ENCODE measurements at regions not wholly inside any gene's neighbourhood (a gene's known extent, or its start where the extent isn't known, plus 50 kb on each side); places are given as distances from the start of the nearest gene placed in this dataset.

GRCh38 chr14:43729143-43729542 lies 777.9 kb downstream of the FSCB start:
- no peak for TF ChIP-seq CTCF (IDR thresholded peaks at IDR 0.05)
- no peak for TF ChIP-seq POLR2A (IDR thresholded peaks at IDR 0.05)
- TF ChIP-seq EP300 (IDR thresholded peaks at IDR 0.05) = no peak
